HuH-7.5 (cell line): ENCODE measurements at regions not wholly inside any gene's neighbourhood (a gene's known extent, or its start where the extent isn't known, plus 50 kb on each side); places are given as distances from the start of the nearest gene placed in this dataset.

ENCODE experiments used
- DNase-seq: peaks from one replicate; pipeline ENCODE4 v3.0.0; 2011; ENCODE audit warnings: low spot score

GRCh38 chr20:39571171-39571570 lies 609.0 kb downstream of the DHX35 start:
- DNase-seq = no peak

GRCh38 chr20:39568109-39568508 lies 606.0 kb downstream of the DHX35 start:
- DNase-seq = no peak

- no peak for DNase-seq
These were observed 601.2 kb downstream of the DHX35 start for GRCh38 chr20:39563349-39563748.

GRCh38 chr20:39554341-39554740 lies 592.2 kb downstream of the DHX35 start:
- DNase-seq = no peak

GRCh38 chr20:39553120-39553519 lies 591.0 kb downstream of the DHX35 start:
- DNase-seq = no peak

GRCh38 chr20:39549733-39550132 lies 587.6 kb downstream of the DHX35 start:
- no peak for DNase-seq

GRCh38 chr20:39547546-39548408 lies 585.6 kb downstream of the DHX35 start:
- DNase-seq = no peak

- no peak for DNase-seq
These were observed 579.1 kb downstream of the DHX35 start for GRCh38 chr20:39541136-39541803.

GRCh38 chr20:39538317-39538716 lies 576.2 kb downstream of the DHX35 start:
- DNase-seq = no peak

- no peak for DNase-seq
These were observed 573.2 kb downstream of the DHX35 start for GRCh38 chr20:39535301-39535700.

- no peak for DNase-seq
These were observed 572.7 kb downstream of the DHX35 start for GRCh38 chr20:39534846-39535245.

GRCh38 chr20:39533858-39534257 lies 571.7 kb downstream of the DHX35 start:
- no peak for DNase-seq

GRCh38 chr20:39532205-39532604 lies 570.1 kb downstream of the DHX35 start:
- no peak for DNase-seq

- DNase-seq = no peak
These were observed 566.3 kb downstream of the DHX35 start for GRCh38 chr20:39528436-39528835.

GRCh38 chr20:39524371-39524911 lies 562.3 kb downstream of the DHX35 start:
- DNase-seq = no peak

- DNase-seq = no peak
These were observed 561.3 kb downstream of the DHX35 start for GRCh38 chr20:39523405-39523804.

GRCh38 chr20:39518654-39519053 lies 556.5 kb downstream of the DHX35 start:
- no peak for DNase-seq

GRCh38 chr20:39516964-39517363 lies 554.8 kb downstream of the DHX35 start:
- no peak for DNase-seq

GRCh38 chr20:39504710-39505094 lies 542.6 kb downstream of the DHX35 start:
- no peak for DNase-seq

GRCh38 chr20:39503902-39504709 lies 542.0 kb downstream of the DHX35 start:
- no peak for DNase-seq

GRCh38 chr20:39492223-39492797 lies 530.2 kb downstream of the DHX35 start:
- DNase-seq = no peak

GRCh38 chr20:39491711-39492110 lies 529.6 kb downstream of the DHX35 start:
- no peak for DNase-seq
